Neural progenitor cell (in vitro differentiated cells): ENCODE measurements at regions not wholly inside any gene's neighbourhood (a gene's known extent, or its start where the extent isn't known, plus 50 kb on each side); places are given as distances from the start of the nearest gene placed in this dataset.

Experiments
- DNase-seq: peaks from one replicate; pipeline ENCODE4 v3.0.0-alpha.2; 2016; ENCODE audit warnings: low spot score
- H2AFZ ChIP-seq: fragments of 200-600 bp; sonication (generic); replicated peaks from 2 replicates; pipeline ENCODE4 v1.6.1; 2016; ENCODE audit warnings: antibody characterized with exemption
- H3F3A ChIP-seq: fragments of 200-600 bp; sonication (generic); 2 replicates; pipeline ENCODE4 v1.6.1; 2016; ENCODE audit warnings: antibody characterized with exemption, low read depth
- H3K27ac ChIP-seq: fragments of 200-600 bp; sonication (generic); 2 replicates; pipeline ENCODE4 v1.5.1; 2016; ENCODE audit warnings: mild to moderate bottlenecking
- H3K27me3 ChIP-seq: fragments of 200-600 bp; sonication (generic); 2 replicates; pipeline ENCODE4 v1.6.1; 2016; ENCODE audit warnings: mild to moderate bottlenecking, moderate library complexity
- H3K36me3 ChIP-seq: fragments of 200-600 bp; sonication (generic); 2 replicates; pipeline ENCODE4 v1.5.1; 2016
- H3K4me1 ChIP-seq: fragments of 200-600 bp; sonication (generic); 2 replicates; pipeline ENCODE4 v1.6.1; 2016; ENCODE audit warnings: mixed run types
- H3K4me2 ChIP-seq: fragments of 200-600 bp; sonication (generic); 2 replicates; pipeline ENCODE4 v1.6.1; 2016
- H3K4me3 ChIP-seq: fragments of 200-600 bp; sonication (generic); 2 replicates; pipeline ENCODE4 v1.5.1; 2016
- H3K79me2 ChIP-seq: fragments of 200-600 bp; sonication (generic); 2 replicates; pipeline ENCODE4 v1.6.1; 2016; ENCODE audit warnings: low read depth
- H3K9ac ChIP-seq: fragments of 200-600 bp; sonication (generic); 2 replicates; pipeline ENCODE4 v1.6.1; 2016
- H3K9me3 ChIP-seq: fragments of 200-600 bp; sonication (generic); 2 replicates; pipeline ENCODE4 v1.5.1; 2016; ENCODE audit warnings: low read depth
- H4K20me1 ChIP-seq: fragments of 200-600 bp; sonication (generic); 2 replicates; pipeline ENCODE4 v1.6.1; 2016; ENCODE audit warnings: low read depth
- H3K27ac Mint-ChIP-seq: 3 replicates; pipeline ENCODE4 v1.8.0; 2021; ENCODE audit warnings: mixed read lengths
- H3K27me3 Mint-ChIP-seq: 2 replicates; pipeline ENCODE4 v1.8.0; 2022; ENCODE audit warnings: low read depth, mild to moderate bottlenecking, inconsistent platforms, moderate library complexity, mixed read lengths; ENCODE audit not compliant: insufficient read depth
- H3K36me3 Mint-ChIP-seq: 3 replicates; pipeline ENCODE4 v1.8.0; 2021; ENCODE audit warnings: mixed read lengths
- H3K4me1 Mint-ChIP-seq: 3 replicates; pipeline ENCODE4 v1.8.0; 2021; ENCODE audit warnings: mixed read lengths
- H3K4me3 Mint-ChIP-seq: 3 replicates; pipeline ENCODE4 v1.8.0; 2021; ENCODE audit warnings: mild to moderate bottlenecking, moderate library complexity, mixed read lengths
- H3K9me3 Mint-ChIP-seq: 3 replicates; pipeline ENCODE4 v1.8.0; 2020; ENCODE audit warnings: mixed read lengths
- CTCF ChIP-seq: fragments of 200-600 bp; sonication (generic); IDR thresholded peaks from 2 replicates; pipeline ENCODE4 v1.5.1; 2017; ENCODE audit warnings: antibody characterized with exemption, mild to moderate bottlenecking
- EZH2 ChIP-seq: fragments of 200-600 bp; sonication (generic); IDR thresholded peaks from 2 replicates; pipeline ENCODE4 v1.6.1; 2017; ENCODE audit warnings: antibody characterized with exemption, mild to moderate bottlenecking, moderate library complexity
- EZH2phosphoT487 ChIP-seq: fragments of 200-600 bp; sonication (generic); IDR thresholded peaks from 2 replicates; pipeline ENCODE4 v1.6.1; 2017; ENCODE audit warnings: antibody characterized with exemption

GRCh38 chr10:131549116-131549515, 237.6 kb upstream of the TCERG1L start:
- no peaks in the 10 kb centered on the region for H4K20me1 ChIP-seq
- no peaks in the 10 kb centered on the region for H3K79me2 ChIP-seq
- H3K4me3 ChIP-seq, result no peak overlapping the region
- Mint-ChIP-seq H3K27me3 (peaks cover 2% of the 10 kb centered on the region), H3K9me3 (no peaks in the 10 kb centered on the region), H3K27ac (no peak overlapping the region), H3K36me3 (no peaks in the 10 kb centered on the region), H3K4me3 (no peak overlapping the region), H3K4me1 (peaks cover 2% of the 10 kb centered on the region)
- H3K9me3 ChIP-seq, result no peaks in the 10 kb centered on the region
- H3K27me3 ChIP-seq, result no peaks in the 10 kb centered on the region
- no peak overlapping the region for H2AFZ ChIP-seq
- H3K9ac ChIP-seq, result no peak overlapping the region
- no peaks in the 10 kb centered on the region for H3K4me1 ChIP-seq
- H3F3A ChIP-seq, result no peaks in the 10 kb centered on the region
- H3K4me2 ChIP-seq, result no peak overlapping the region
- no peaks in the 10 kb centered on the region for H3K36me3 ChIP-seq
- TF ChIP-seq EZH2phosphoT487, result no peak
- no peak for TF ChIP-seq EZH2
- no peak for TF ChIP-seq CTCF
- DNase-seq, result no peak
- no peak overlapping the region for H3K27ac ChIP-seq

DNA sequence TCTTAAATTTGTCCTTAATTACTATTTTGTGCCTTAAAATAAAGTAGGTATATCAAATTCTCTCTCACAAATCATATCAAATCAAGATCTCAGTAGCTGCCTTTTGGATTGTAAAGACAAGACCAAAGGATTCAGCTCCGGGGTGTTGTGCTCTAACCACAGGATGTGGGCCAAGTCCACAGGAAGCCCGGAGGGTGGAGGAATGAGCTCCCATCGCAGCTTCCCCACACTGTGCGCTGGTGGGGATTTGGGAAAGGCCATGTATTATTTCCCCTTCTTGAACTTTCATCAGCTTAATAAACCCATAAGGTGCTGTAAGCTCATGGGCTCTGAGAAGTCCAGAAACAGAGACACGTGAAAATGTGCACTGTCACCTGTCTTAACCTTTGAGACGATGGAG, 241.6 kb upstream of the TCERG1L start:
- H3K27me3 ChIP-seq, result no peaks in the 10 kb centered on the region
- Mint-ChIP-seq H3K27ac (no peak overlapping the region), H3K9me3 (no peaks in the 10 kb centered on the region), H3K4me3 (no peak overlapping the region), H3K27me3 (peaks cover 9% of the 10 kb centered on the region), H3K4me1 (peaks cover 2% of the 10 kb centered on the region), H3K36me3 (no peaks in the 10 kb centered on the region)
- no peak overlapping the region for H3K4me3 ChIP-seq
- DNase-seq, result no peak
- no peaks in the 10 kb centered on the region for H4K20me1 ChIP-seq
- no peaks in the 10 kb centered on the region for H3K36me3 ChIP-seq
- no peaks in the 10 kb centered on the region for H3K79me2 ChIP-seq
- no peak overlapping the region for H2AFZ ChIP-seq
- no peaks in the 10 kb centered on the region for H3K4me1 ChIP-seq
- H3K9me3 ChIP-seq, result no peaks in the 10 kb centered on the region
- no peak for TF ChIP-seq EZH2
- TF ChIP-seq EZH2phosphoT487, result no peak
- TF ChIP-seq CTCF, result no peak
- H3K4me2 ChIP-seq, result no peak overlapping the region
- no peak overlapping the region for H3K9ac ChIP-seq
- no peak overlapping the region for H3K27ac ChIP-seq
- H3F3A ChIP-seq, result no peaks in the 10 kb centered on the region

DNA sequence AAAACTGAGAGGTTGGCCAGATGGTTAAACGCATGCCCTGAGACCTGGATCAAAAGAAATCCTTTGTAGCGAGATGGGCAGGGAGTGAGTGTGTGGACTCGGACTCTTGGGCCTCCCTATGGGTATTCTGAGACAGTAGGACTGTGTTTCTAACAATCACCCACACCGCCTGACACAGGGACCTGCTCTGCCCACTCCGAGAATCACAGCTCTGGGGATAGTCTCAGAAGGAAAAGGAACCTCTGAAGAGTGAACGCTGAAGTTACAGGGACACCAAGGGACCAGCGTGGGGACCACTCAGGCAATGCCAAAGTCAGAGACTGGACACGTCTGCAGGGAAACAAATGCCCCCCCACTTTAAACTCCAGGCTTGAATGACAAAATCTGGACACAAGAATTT, 242.1 kb upstream of the TCERG1L start:
- no peak overlapping the region for H2AFZ ChIP-seq
- no peak overlapping the region for H3K4me3 ChIP-seq
- TF ChIP-seq EZH2phosphoT487 (no peak), CTCF (no peak), EZH2 (no peak)
- DNase-seq, result no peak
- no peak overlapping the region for H3K27ac Mint-ChIP-seq
- H3K9me3 ChIP-seq, result no peaks in the 10 kb centered on the region
- H3K27ac ChIP-seq, result no peak overlapping the region
- H3K4me1 ChIP-seq, result no peaks in the 10 kb centered on the region
- H3K4me3 Mint-ChIP-seq, result no peak overlapping the region
- peaks cover 2% of the 10 kb centered on the region for H3K4me1 Mint-ChIP-seq
- no peaks in the 10 kb centered on the region for H4K20me1 ChIP-seq
- no peaks in the 10 kb centered on the region for H3K79me2 ChIP-seq
- no peaks in the 10 kb centered on the region for H3F3A ChIP-seq
- peaks cover 8% of the 10 kb centered on the region for H3K27me3 Mint-ChIP-seq
- no peaks in the 10 kb centered on the region for H3K9me3 Mint-ChIP-seq
- H3K9ac ChIP-seq, result no peak overlapping the region
- no peaks in the 10 kb centered on the region for H3K36me3 ChIP-seq
- H3K36me3 Mint-ChIP-seq, result no peaks in the 10 kb centered on the region
- H3K27me3 ChIP-seq, result no peaks in the 10 kb centered on the region
- no peak overlapping the region for H3K4me2 ChIP-seq

DNA sequence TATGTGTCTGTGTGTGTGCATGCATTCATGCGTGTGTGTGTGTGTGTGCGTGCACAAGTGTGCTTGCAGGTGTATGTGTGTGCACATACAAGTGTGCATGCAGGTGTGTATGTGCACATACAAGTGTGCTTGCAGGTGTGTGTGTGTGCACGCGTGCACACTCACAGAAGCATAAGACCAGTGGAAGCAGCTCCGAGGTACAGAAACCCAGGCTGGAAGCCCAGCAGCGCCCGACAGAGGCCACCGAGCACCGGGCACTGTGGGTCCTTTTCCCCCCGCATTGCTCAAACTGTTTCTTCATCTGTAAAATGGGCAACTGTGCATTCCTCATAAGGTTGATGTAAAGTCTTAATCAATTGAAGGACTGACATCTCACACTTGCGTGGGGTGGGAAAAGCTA, 243.3 kb upstream of the TCERG1L start:
- Mint-ChIP-seq H3K36me3 (no peaks in the 10 kb centered on the region), H3K4me1 (peaks cover 6% of the 10 kb centered on the region), H3K27ac (peak overlapping the region; percentile 72), H3K9me3 (no peaks in the 10 kb centered on the region), H3K4me3 (no peak overlapping the region), H3K27me3 (peaks cover 9% of the 10 kb centered on the region)
- H3F3A ChIP-seq, result no peaks in the 10 kb centered on the region
- no peak overlapping the region for H3K27ac ChIP-seq
- H3K4me2 ChIP-seq, result no peak overlapping the region
- no peaks in the 10 kb centered on the region for H3K27me3 ChIP-seq
- H3K9ac ChIP-seq, result no peak overlapping the region
- TF ChIP-seq EZH2, result no peak
- TF ChIP-seq EZH2phosphoT487, result no peak
- no peak for TF ChIP-seq CTCF
- H3K79me2 ChIP-seq, result no peaks in the 10 kb centered on the region
- no peak overlapping the region for H2AFZ ChIP-seq
- no peak for DNase-seq
- no peaks in the 10 kb centered on the region for H3K36me3 ChIP-seq
- no peaks in the 10 kb centered on the region for H3K9me3 ChIP-seq
- no peak overlapping the region for H3K4me3 ChIP-seq
- peaks cover 3% of the 10 kb centered on the region for H3K4me1 ChIP-seq
- H4K20me1 ChIP-seq, result no peaks in the 10 kb centered on the region
